Breast epithelium (tissue), 3 donors: ENCODE measurements at regions not wholly inside any gene's neighbourhood (a gene's known extent, or its start where the extent isn't known, plus 50 kb on each side); places are given as distances from the start of the nearest gene placed in this dataset.

Experiments used
- CTCF ChIP-seq, 3 donors: fragments of 450-650 bp; IDR thresholded peaks; one replicate each; pipeline ENCODE4 v1.5.1; 2016 to 2017; ENCODE audit warnings: antibody characterized with exemption in 3 of 3, mild to moderate bottlenecking in 3 of 3, moderate library complexity in 3 of 3
- POLR2A ChIP-seq: fragments of 450-650 bp; IDR thresholded peaks from one replicate; pipeline ENCODE4 v1.6.1; 2016; ENCODE audit warnings: antibody characterized with exemption, mild to moderate bottlenecking, moderate library complexity

GRCh38 chr12:47025798-47026197 lies 53.6 kb upstream of the PCED1B start:
- TF ChIP-seq CTCF (IDR thresholded peaks at IDR 0.05): no peak
- no peak for TF ChIP-seq POLR2A
